C4-2B (cell line): ENCODE measurements at regions not wholly inside any gene's neighbourhood (a gene's known extent, or its start where the extent isn't known, plus 50 kb on each side); places are given as distances from the start of the nearest gene placed in this dataset.
"Not testable (repeated sequence)": the region's sequence is repeated elsewhere in the genome, so short reads cannot be mapped to it uniquely, and the experiment has no call there.

Experiments
- H3K27ac ChIP-seq: fragments of 450-650 bp; 2 replicates; pipeline ENCODE4 v1.5.1; 2017
- CTCF ChIP-seq: fragments of 450-650 bp; conservative IDR thresholded peaks from 2 replicates; pipeline ENCODE4 v1.5.1; 2017; ENCODE audit warnings: mild to moderate bottlenecking
- ZFX ChIP-seq: fragments of 450-650 bp; IDR thresholded peaks from 2 replicates; pipeline ENCODE4 v1.6.1; 2017

- TF ChIP-seq CTCF, result no peak
- TF ChIP-seq ZFX, result no peak
- H3K27ac ChIP-seq, result no peak overlapping the region
Measured at GRCh38 chr7:1301882-1302251, 69.2 kb downstream of the UNCX start.

- no peak for TF ChIP-seq CTCF
- TF ChIP-seq ZFX, result no peak
- H3K27ac ChIP-seq, result no peak overlapping the region
Measured at GRCh38 chr7:1302936-1303335, 70.3 kb downstream of the UNCX start.

- not testable (repeated sequence) for H3K27ac ChIP-seq
Measured at GRCh38 chr7:1304011-1304410, 71.3 kb downstream of the UNCX start.

GRCh38 chr7:1305873-1306272 is 73.2 kb downstream of the UNCX start:
- H3K27ac ChIP-seq, result no peak overlapping the region
- no peak for TF ChIP-seq CTCF
- no peak for TF ChIP-seq ZFX

GRCh38 chr7:1307828-1308227 is 75.2 kb downstream of the UNCX start:
- no peak for TF ChIP-seq ZFX
- TF ChIP-seq CTCF, result no peak
- H3K27ac ChIP-seq, result no peak overlapping the region

GRCh38 chr7:1309290-1309689 is 76.6 kb downstream of the UNCX start:
- no peak for TF ChIP-seq CTCF
- TF ChIP-seq ZFX, result no peak
- H3K27ac ChIP-seq, result no peak overlapping the region

GRCh38 chr7:1309996-1310395 is 77.3 kb downstream of the UNCX start:
- TF ChIP-seq CTCF, result no peak
- no peak for TF ChIP-seq ZFX
- no peak overlapping the region for H3K27ac ChIP-seq

GRCh38 chr7:1310936-1311335 is 78.3 kb downstream of the UNCX start:
- no peak overlapping the region for H3K27ac ChIP-seq

More at GRCh38 chr7:1310936-1311335, 78.3 kb downstream of the UNCX start:
- TF ChIP-seq ZFX, result no peak
- no peak for TF ChIP-seq CTCF
